GM19240 (cell line): ENCODE measurements at regions not wholly inside any gene's neighbourhood (a gene's known extent, or its start where the extent isn't known, plus 50 kb on each side); places are given as distances from the start of the nearest gene placed in this dataset.
"Not testable (repeated sequence)": the region's sequence is repeated elsewhere in the genome, so short reads cannot be mapped to it uniquely, and the experiment has no call there.

ENCODE experiments used
- DNase-seq: peaks from one replicate; pipeline ENCODE4 v3.0.0; 2011; ENCODE audit warnings: low spot score; ENCODE audit not compliant: insufficient read length

DNA sequence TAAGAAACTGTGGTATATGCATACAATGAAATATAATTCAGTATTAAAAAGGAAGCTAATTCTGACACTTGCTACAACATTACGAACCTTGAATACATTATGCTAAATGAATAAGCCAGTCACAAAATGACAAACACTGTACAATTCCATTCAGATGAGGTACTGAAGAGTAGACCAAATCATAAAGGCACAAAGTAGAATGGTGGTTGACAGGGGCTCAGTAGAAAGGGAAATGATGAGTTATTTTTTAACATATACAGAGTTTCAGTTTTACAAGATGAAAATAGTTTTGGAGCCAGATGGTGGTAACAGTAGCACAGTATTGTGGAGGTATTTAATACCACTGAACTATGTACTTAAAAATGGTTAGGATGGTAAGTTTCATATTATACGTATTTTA, 254.6 kb upstream of the RBMS3 start:
- no peak for DNase-seq

DNA sequence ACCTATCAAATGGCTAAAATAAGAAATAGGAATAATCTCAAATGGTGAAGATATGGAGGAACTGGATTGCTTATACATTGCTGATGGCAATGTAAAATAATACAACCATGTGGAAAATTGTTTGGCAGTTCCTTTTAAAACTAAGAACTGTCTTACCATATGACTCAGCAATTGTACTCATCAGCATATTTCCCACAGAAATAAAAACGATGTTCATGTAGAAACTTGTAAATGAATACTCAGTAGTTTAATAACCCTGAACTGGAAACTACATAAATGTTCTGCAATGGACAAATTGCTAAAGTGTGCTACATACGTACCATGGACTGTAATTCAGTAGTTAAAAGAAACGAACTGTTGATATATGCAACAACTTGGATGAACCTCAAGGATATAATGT, 253.9 kb upstream of the RBMS3 start:
- no peak for DNase-seq

DNA sequence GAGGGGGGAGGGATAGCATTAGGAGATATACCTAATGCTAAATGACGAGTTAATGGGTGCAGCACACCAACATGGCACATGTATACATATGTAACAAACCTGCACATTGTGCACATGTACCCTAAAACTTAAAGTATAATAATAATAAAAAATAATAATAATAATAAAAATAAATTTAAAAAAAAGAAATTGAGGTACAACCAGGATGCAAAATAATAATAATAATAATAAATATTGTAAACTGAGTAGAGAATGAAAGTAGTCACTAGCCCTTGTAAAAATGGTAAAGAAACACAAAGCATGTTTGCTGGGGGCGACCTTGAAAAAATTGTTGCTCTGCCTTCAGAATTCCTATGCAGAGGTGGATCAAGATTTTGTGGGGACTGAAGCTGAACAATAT, 249.7 kb upstream of the RBMS3 start:
- DNase-seq: not testable (repeated sequence)

DNA sequence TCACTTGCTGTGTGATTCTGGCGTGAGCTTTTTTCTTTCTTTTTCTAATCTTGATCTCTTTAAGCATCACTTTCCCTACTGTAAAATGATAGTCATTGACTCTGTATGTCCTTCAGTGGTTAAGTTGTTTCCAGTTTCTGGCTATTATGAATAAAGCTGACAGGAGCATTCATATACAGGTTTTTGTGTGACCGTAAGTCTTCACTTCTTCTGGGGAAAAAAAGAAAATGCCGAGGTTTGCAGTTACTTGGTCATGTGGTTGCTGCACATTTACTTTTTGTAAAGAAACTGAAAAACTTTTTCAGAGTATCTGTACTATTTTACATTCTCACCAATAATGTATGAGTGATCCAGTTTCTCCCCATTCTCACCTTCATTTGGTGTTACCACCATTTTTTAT, 247.4 kb upstream of the RBMS3 start:
- no peak for DNase-seq

DNA sequence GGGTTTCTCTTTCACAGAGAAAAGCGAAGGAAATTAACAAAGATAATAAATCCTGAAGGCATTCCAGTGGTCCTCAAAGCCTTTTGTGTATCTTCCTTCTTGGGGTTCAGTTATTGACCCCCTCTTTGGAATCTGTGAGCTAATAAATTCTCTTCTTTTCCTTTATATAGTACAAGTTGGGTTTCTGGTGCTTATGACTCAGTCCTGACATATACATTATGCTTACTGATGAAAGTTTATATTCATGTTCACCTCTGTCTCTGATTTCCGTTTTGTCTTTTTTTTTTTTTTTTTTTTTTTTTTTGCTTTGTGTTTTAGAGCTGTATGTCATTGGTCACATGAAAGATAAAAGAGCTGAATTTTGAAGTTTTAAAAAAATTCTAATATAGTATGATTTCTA, 230.7 kb upstream of the RBMS3 start:
- no peak for DNase-seq

DNA sequence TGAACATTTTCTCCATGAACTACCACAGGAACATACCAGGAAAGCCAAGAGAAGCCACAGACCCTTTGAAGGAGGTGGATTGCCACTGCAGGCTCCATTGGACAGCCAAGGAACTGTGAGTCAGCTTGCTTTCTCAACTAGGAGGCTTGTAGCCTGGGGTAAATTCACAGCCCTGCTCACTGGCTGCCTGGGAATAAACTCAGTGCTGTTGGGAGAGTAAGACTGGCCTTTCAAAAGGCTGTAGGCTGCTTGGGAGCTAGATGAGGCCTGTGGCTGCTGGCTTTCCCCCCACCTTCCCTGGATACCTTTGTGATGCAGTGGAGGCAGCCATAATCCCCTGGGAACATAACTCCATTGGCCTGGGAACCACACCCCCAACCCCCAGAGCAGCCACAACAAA, 223.5 kb upstream of the RBMS3 start:
- DNase-seq: no peak

DNA sequence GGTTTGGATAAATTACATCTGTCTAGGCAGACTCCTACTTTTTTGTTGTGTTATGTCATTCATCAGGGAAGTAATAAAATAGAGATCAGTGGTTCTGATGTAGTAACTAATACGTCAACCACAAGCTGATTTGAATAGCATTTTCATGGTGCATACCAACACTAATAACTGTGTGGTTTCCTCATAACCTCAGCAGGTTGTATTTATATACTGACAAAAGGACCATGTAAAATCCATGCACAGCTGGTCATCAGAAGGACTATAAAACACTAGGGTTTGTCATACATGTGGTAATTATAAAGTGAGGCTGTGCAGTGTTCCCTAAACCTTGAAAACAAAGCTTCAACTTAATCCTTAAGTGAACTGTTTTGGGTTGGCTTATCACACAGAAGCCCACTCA, 216.8 kb upstream of the RBMS3 start:
- DNase-seq: no peak

DNA sequence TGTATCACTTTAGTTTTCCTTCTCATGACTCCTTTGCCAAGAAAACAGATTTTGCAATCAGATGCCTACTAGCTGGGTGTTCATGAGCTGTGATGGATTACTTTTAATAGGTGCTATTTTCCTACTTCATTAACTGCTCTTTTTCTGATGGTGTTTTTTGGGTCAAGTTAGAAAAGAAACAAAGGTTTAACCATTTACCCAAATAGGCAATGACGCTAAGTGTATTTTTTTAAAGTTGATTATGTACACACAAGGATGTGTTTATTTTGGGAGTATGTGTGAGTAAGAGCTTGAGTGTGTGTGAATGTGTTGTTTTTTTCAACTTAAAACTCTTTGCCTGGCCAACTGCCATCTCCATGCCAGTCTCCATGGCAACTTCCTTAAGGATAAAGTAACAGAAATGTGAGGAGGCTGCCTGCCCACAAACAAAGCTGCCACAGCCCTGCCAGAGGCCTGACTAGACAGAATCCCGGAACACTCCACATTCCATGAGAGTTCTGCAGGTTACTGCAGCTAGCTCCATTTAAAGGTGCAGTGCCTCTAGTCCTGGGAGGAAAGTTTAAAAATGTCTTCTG, 215.6 kb upstream of the RBMS3 start:
- DNase-seq: no peak

DNA sequence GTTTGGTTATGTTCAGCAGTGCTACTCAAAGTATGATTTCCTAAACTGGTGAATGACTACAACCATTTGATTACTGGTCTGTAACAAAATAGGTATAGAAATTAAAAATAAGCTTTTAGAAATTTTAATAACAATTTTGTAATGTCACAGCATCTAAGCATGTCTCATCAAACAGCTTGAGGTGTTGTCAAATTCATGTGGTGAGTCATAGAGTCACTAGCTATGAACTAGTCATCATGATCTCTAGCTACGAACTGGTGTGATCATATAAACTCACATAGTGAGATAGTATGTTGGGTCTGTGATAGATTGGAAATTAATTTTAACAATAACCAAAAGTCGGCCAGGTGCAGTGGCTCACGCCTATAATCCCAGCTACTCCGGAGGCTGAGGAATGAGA, 213.9 kb upstream of the RBMS3 start:
- DNase-seq: no peak

DNA sequence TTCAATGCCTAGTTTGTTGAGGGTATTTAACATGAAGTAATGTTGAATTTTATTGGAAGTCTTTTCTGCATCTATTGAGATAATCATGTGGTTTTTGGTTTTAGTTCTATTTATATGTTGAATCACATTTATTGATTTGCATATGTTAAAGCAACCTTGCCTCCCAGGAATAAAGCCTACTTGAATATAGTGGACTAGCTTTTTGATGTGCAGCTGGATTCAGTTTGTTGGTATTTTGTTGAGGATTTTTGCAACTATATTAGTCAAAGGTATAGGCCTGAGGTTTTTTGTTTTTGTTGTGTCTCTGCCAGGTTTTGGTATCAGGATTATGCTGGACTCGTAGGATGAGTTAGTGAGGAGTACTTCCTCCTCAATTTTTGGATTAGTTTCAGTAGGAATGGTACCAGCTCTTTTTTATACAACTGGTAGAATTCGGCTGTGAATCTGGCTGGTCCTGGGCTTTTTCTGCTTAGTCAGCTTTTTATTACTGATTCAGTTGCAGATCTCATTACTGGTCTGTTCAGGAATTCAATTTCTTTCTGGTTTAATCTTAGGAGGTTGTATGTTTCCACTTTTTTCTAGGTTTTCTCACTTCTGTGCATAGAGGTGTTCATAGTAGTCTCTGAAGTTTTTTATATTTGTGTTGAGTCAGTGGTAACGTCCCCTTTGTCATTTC, 209.8 kb upstream of the RBMS3 start:
- no peak for DNase-seq

DNA sequence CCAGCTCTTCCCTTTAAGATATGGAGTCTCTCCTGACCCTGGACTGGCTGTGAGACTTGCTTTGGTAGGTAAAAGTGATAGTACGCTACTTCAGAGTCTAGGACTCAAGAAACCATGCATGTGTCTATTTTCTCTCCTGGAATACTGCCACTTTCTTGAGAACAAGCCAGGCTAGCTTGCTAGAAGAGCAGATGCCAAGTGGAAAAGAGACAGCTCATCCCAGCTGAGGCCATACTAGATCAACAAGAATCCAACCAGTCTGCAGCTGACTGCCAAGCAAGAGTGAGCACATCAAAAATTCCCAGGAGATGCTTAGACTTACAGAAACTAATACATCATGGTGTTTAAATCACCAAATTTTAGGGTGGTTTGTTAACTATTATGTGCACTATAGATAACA, 208.3 kb upstream of the RBMS3 start:
- DNase-seq: no peak

DNA sequence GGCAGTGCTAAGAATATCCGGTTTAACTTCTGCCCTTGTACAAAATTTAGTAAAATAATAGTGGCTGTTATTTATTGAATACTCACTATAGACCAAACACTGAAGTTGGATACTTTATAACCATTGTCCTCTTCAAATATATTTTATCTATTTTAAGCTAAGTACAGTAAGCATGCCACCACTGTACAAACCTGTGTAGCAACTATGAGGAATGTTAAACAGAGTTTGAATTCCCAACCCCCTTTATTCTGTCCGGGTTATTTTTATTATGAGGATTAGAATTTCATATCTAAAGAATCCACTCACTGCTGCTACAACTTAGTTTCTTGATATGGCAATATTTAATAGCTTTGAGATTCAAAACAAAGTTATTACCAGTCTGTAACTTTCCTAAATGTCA, 203.5 kb upstream of the RBMS3 start:
- no peak for DNase-seq

DNA sequence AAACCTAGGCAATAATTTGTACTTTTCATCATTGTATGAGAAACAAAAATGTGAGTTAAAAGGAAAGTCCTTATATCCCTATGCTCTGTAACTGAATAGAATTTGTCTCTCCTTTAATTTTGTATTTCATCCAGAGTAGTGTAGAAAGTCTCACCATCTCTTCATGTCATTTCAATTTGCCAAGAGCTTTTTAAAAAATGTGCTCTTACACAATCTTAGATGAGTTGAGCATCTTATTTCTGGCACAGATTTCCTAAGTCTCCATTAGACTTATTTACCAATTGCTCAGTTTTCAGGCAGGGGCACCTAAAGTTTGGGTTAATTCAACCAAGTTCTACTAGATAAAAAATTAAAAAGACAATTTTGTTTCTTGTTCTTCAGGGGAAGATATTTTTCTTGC, 201.5 kb upstream of the RBMS3 start:
- DNase-seq: no peak

DNA sequence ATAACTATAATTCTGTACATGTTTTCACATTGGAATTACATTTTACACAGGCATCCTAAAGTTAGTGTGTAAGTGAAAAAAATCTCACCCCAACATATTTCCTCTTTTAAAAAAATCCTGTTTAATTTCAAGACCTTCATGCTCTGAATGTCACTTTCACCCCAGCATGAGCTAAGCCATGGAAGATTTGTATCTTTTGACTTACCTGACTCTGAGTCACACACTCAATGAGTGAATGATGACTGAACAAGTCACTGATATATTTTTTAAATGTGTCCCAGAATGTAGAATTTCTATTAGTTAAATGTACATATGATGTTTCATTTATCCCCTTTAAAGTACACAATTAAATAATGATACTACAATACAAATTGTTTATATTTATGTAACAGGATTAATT, 199.9 kb upstream of the RBMS3 start:
- no peak for DNase-seq

DNA sequence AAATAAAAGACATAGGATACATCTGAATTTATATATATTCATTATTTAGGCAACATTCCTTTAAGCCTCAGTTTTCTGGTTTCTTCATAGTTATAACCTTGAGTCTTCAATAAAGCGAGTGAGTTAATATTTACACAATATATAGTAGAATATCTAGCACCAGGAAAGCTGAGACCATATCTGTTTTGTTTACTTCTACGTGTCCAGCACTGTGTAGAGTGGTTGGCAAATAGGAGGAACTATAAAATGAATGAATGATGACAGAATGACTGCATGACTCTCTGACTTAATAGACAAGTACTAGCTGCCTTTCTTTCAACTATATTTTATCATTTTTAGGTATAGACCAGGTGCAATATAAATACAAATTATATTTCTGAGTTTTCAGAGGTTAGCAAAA, 197.8 kb upstream of the RBMS3 start:
- DNase-seq: no peak

DNA sequence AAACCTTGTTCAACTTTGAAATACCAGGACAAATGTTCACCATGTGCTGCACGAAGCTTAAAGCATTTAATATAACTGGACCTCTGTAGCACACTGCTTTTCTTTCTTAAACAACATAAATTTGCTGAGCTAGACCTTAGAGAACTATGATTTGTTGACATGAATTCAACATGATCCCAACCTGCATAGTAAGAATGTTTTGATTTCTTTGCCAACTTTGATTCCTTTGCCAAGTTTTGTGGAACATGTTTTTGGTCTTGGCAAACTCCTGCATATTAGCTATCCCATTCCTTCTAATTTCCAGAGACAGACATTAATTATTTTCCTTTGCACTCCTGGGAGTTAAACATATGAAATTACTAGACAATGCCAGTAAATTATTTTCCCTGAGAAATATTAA, 197.2 kb upstream of the RBMS3 start:
- DNase-seq: no peak

DNA sequence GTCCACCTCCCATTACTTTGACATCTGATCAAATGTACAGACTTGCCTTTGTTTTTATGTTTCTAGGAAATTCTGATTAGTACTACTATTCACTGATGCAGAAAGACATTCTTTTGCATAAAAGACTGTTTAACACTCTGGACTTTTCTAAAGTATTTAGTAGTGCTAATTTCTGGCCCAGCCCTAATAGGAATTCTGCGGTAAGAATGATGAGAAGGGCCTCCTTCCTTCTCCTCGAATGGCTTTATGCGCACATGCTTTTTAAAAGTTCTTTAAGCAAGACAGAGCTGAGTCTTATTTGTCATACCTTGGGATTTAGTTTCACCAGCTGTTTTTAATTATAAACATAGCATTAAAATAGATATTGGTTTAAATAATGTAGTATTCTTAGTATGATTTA, 192.3 kb upstream of the RBMS3 start:
- DNase-seq: no peak

DNA sequence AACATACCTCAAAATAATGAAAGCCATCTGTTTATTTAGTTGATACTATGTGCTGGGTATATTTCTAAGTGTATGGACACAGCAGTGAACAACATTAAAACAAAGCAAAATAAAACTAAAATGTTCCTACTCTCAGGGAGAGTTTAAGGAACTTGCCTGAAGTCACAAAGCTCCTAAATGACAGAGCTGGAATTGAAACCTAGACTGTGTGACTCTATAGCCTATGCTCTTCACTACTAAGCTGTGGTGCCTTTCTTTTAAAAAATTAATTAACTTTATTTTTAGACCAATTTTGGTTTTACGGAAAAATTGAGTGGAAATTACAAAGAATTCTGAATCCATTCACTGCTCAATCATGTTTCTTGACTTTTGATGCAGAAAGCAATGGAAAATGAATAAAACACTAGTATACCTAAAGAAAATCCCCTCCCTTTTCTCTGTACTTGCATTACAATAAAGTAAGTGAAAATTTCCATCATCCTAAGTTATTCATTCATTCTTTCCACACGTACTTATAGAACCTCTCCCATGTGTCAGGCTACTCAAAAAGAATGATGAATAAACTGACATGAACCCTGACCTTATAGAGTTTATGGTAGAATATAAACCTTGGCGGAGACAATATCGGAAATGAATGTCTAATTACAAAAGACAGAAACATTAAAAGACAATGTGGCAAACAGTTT, 189.8 kb upstream of the RBMS3 start:
- no peak for DNase-seq

DNA sequence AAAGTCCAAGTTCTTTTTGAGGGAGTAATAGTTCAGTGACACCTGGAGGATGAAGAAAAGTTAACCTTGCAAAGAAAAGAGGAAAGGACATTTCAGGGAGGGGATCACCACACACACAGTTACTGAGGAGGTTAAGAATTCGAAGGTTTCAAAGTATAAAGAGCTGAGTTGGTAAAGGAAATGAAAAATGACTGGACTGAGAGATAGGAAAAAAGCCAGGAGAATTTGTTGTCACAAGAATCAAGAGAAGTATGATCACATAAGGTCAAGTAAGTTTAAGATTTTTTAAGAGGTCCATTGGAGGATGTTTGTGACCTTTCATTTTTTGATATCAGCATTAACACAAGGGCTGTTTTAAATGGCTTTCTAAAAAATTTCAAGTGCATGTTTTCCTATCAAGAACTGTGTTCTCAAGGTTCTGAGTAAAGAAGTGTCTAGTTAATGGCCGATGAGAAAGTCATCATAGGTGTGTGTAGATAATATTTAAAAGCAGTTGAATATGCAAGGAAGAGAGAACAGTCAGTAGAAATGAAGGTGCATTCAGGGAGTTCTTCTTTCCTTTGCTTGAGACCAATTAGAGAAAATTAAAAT, 189.2 kb upstream of the RBMS3 start:
- DNase-seq: no peak

DNA sequence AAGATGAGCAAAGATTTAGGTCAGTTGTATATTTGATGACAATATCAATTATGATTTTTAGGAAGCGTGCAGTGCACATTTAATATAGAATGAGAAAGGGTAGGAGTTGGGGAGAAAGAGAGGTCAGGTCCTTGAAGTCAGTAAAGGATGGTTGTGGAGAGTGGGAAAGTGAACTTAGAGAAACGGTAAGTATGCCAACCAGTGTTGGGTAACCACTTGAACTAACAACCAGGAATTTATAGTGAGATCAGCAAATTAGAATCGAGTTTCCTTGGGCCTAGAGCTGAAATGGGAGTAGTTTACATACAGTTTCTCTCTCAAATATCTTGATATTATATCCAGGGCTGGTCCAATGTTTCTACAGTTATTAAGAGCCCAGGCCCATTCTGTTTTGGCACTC, 188.5 kb upstream of the RBMS3 start:
- no peak for DNase-seq

DNA sequence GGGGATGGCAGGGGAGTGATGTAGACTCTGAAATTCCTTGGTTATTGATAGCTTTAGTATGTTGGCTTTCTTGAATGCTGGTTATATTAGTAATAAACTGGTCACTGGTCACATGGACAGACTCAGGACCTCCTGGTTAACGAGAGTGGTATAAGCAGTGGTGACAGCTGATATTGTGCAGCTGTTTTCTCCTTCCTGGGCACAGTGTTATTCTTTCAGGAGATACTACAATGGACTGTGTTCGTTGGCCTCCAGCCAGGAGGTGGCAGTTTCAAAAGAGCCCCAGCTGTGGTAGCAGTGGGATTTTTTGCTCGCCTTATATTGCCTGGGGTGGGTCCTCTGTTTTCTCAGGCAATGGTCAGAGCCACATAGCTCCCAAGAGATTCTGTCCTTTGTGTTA, 181.6 kb upstream of the RBMS3 start:
- no peak for DNase-seq

DNA sequence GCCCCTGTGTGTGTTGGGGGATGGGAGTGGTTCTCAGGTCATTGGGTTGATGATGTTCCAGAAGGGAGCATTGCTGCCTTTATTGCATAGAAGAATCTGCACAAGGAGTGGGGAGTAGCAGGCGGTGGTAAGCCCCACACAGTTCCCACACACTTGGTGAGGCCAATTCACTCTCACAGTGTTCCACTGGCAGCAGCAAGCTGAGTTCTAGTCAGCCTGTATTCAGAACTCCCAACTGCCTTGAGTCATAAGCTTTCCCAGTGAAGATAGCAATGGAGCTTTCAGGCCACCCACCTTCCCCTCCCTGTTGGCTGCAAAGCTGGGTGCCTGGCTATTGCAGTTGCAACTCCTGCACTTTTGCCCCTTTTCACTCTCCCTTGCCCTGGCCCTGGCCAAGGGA, 181.1 kb upstream of the RBMS3 start:
- DNase-seq: no peak

DNA sequence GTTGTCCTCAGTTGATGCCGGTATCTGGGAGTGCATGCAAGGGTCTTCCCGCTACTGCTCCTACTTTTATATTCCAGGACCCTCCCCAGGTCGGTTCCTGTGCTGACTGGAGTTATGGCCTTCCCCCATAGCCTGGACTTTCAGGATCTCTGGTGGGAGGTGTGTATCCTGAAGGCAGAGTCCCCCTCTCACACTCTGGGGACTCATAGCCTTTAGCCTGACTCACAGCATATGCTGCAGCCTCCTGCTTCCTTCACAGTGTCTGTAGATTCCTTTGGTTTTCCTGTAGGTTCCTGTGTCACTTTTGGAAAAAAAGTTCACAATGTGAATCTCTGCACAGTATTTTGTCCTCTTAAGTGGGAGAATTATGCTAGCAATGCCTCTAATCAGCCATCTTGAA, 180.6 kb upstream of the RBMS3 start:
- DNase-seq: no peak
